ENCODE measurements at regions not wholly inside any gene's neighbourhood (a gene's known extent, or its start where the extent isn't known, plus 50 kb on each side); places are given as distances from the start of the nearest gene placed in this dataset.
A peak's percentile ranks its signal among the peaks of the same experiment; 100 is the strongest.

- H3K9me3 Mint-ChIP-seq (ENCODE audit: low read depth): no peaks in the 10 kb centered on the region
- H3K27ac Mint-ChIP-seq (ENCODE audit: unreplicated experiment): no peak overlapping the region
Observed at GRCh38 chr11:45024316-45024715, 73.6 kb upstream of the TP53I11 start.

DNA sequence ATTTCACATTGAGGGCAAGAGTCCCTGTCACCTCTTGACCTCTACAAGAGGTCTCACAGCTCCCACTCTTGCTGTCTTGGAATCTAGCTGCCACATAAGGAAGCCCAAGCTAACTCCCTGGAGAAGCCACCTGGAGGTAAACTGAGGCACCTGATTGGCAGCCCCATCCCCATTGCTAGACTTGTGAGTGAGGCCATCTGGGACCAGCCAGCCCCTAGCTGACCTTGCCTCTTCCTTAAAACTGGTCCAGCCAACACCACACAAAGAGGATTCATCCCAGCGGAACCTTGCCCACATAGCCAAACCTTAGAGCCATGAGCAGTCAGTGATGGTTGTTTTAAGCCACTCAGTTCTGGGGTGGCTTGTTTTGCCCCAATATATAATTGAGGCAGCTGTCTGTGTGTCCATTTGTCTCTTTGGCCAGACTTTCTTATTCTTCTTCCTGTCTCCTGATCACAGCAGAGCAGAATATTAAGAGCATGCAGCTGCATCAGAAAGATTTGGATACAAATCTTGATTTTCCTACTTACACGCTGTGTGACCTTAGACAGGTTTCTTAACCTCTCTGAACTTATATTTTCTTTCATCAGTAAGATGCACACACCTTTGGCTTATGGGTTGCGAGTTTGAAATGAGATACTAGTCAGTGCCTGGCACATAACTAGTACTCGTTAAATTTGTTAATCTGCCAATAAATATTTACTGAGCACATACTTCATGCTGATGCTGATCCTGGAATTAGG, 74.3 kb upstream of the TP53I11 start:
- no peak for DNase-seq (ENCODE audit: low spot score)
- Mint-ChIP-seq H3K4me1 (ENCODE audit: low read depth) (peaks cover 30% of the 10 kb centered on the region), H3K4me3 (ENCODE audit: unreplicated experiment) (no peak overlapping the region), H3K27ac (ENCODE audit: unreplicated experiment) (no peak overlapping the region), H3K27me3 (ENCODE audit: low read depth) (peaks cover 5% of the 10 kb centered on the region), H3K36me3 (ENCODE audit: low read depth) (no peaks in the 10 kb centered on the region), H3K9me3 (ENCODE audit: low read depth) (no peaks in the 10 kb centered on the region)
- TF ChIP-seq CTCF (IDR thresholded peaks at IDR 0.05): no peak

More at GRCh38 chr11:45024316-45024715, 73.6 kb upstream of the TP53I11 start:
- no peaks in the 10 kb centered on the region for H3K36me3 Mint-ChIP-seq (ENCODE audit: low read depth)
- no peak for TF ChIP-seq CTCF (IDR thresholded peaks at IDR 0.05)
- no peak for DNase-seq (ENCODE audit: low spot score)
- H3K4me3 Mint-ChIP-seq (ENCODE audit: unreplicated experiment): no peak overlapping the region
- peaks cover 33% of the 10 kb centered on the region for H3K4me1 Mint-ChIP-seq (ENCODE audit: low read depth)
- peaks cover 2% of the 10 kb centered on the region for H3K27me3 Mint-ChIP-seq (ENCODE audit: low read depth)

DNA sequence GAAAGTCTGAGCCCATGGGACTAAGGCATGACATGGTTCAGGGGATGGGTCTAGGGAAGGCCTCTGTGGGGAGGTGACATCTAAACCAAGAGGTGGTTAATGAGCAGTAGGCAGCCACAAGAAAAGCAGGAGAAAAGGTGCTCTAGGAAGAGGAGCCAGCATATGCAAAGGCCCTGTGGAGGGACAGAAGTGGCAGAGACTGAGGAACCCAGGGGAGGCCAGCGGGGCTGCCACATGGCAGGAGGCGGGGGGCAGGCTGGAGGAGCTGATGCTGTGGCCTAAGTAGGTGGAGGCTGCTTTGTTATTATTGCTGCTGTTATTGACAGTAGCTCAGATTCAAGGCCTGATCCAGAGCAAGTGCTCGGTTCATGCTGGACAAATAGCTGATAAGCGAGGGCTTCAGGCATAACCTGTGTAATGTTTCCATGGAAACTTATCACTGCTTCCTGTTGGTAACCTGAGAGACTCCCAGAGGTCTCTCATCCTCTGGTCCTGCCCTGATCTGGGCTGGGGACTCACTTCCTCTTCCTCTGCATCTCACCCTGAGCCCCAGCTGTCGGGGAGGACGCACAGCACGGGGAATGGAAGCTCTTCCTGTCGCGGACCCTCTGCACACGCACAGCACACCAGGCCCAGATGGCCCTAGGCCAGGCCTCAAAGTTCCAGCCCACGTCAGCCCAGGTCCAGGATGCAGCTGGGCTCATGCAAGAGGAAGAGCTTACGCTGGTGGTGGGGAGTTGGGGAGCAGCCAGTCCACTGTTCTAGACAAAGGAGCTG, 75.2 kb upstream of the TP53I11 start:
- Mint-ChIP-seq H3K4me3 (ENCODE audit: unreplicated experiment) (no peak overlapping the region), H3K27ac (ENCODE audit: unreplicated experiment) (no peak overlapping the region), H3K4me1 (ENCODE audit: low read depth) (peaks cover 21% of the 10 kb centered on the region), H3K27me3 (ENCODE audit: low read depth) (peaks cover 7% of the 10 kb centered on the region), H3K36me3 (ENCODE audit: low read depth) (no peaks in the 10 kb centered on the region), H3K9me3 (ENCODE audit: low read depth) (no peaks in the 10 kb centered on the region)
- no peak for TF ChIP-seq CTCF (IDR thresholded peaks at IDR 0.05)
- DNase-seq (ENCODE audit: low spot score): no peak

DNA sequence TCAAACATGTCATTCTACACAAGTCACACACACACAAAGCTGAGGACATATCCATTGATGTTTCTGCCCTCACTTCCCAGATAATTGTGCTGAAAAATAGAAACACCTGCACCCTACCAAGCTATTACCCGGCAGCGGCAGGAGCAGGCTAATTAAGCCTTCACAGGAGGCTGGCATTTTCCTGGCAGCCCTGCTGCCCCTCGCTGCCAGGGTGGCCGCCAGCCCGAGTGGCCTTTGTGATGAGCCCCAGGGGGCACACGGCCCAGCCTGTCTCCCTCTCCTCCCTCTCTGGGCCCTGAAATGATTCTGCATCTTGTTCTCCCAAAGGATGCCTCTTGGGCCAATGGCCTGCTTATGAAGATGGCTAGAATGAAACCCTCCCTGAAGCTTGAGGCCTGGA, 76.2 kb upstream of the TP53I11 start:
- Mint-ChIP-seq H3K36me3 (ENCODE audit: low read depth) (no peaks in the 10 kb centered on the region), H3K9me3 (ENCODE audit: low read depth) (no peaks in the 10 kb centered on the region), H3K27ac (ENCODE audit: unreplicated experiment) (no peak overlapping the region), H3K4me1 (ENCODE audit: low read depth) (peaks cover 12% of the 10 kb centered on the region), H3K4me3 (ENCODE audit: unreplicated experiment) (no peak overlapping the region), H3K27me3 (ENCODE audit: low read depth) (peaks cover 13% of the 10 kb centered on the region)
- no peak for DNase-seq (ENCODE audit: low spot score)
- no peak for TF ChIP-seq CTCF (IDR thresholded peaks at IDR 0.05)

GRCh38 chr11:45027312-45027711, 76.6 kb upstream of the TP53I11 start:
- Mint-ChIP-seq H3K4me1 (ENCODE audit: low read depth) (peaks cover 7% of the 10 kb centered on the region), H3K4me3 (ENCODE audit: unreplicated experiment) (no peak overlapping the region), H3K36me3 (ENCODE audit: low read depth) (no peaks in the 10 kb centered on the region), H3K27ac (ENCODE audit: unreplicated experiment) (peak overlapping the region; percentile 18), H3K9me3 (ENCODE audit: low read depth) (no peaks in the 10 kb centered on the region), H3K27me3 (ENCODE audit: low read depth) (peaks cover 15% of the 10 kb centered on the region)
- TF ChIP-seq CTCF (IDR thresholded peaks at IDR 0.05): no peak
- no peak for DNase-seq (ENCODE audit: low spot score)
